ENCODE measurements at regions not wholly inside any gene's neighbourhood (a gene's known extent, or its start where the extent isn't known, plus 50 kb on each side); places are given as distances from the start of the nearest gene placed in this dataset.
"Not testable (repeated sequence)": the region's sequence is repeated elsewhere in the genome, so short reads cannot be mapped to it uniquely, and the experiment has no call there.

GRCh38 chr21:10367586-10367985 is 153.8 kb upstream of the TPTE start:
- H3K4me1 ChIP-seq (ENCODE audit: control insufficient read depth, insufficient read depth, low read length); H3K4me3 ChIP-seq (ENCODE audit: low read depth, low read length); H3K36me3 ChIP-seq (ENCODE audit: control insufficient read depth in 2 of 2, insufficient read depth in 1 of 2, low read length in 2 of 2); POLR2A ChIA-PET; H3K27ac ChIP-seq (ENCODE audit: extremely low read depth, low read depth, low read length); H3K9me3 ChIP-seq (ENCODE audit: control insufficient read depth, insufficient read depth, low read depth, low read length); CTCF ChIA-PET: not testable (repeated sequence)

DNA sequence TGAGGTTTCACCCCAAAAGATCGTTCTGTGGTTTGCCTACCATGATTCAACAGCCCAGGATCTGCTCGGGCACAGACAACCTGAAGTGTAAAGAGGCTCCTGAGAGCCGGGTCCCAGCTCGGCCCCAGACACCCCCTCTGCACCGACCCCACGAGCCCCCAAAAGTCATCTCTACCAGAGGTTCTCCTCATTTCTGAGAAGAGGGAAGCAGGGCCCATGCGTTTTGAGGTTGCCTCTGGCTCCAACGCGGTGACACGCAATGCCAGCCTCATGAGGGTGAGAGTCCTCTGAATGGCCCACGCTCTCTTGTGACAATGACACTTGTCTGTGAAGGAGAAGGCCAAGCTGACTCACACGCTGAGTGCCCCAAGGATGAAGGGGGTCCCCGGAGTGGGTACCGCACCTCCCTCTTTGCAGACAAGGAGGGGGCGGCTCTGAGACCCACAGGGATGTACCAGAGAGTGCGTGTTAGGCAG is 153.0 kb upstream of the TPTE start:
- POLR2A ChIA-PET; H3K36me3 ChIP-seq (ENCODE audit: control insufficient read depth in 2 of 2, insufficient read depth in 1 of 2, low read length in 2 of 2): not testable (repeated sequence)

GRCh38 chr21:10369289-10369688 is 152.1 kb upstream of the TPTE start:
- H3K36me3 ChIP-seq (ENCODE audit: control insufficient read depth in 2 of 2, insufficient read depth in 1 of 2, low read length in 2 of 2); POLR2A ChIA-PET; CTCF ChIA-PET; H3K27ac ChIP-seq (ENCODE audit: extremely low read depth, low read depth, low read length); H3K9me3 ChIP-seq (ENCODE audit: control insufficient read depth, insufficient read depth, low read depth, low read length); H3K4me3 ChIP-seq (ENCODE audit: low read depth, low read length); H3K4me1 ChIP-seq (ENCODE audit: control insufficient read depth, insufficient read depth, low read length): not testable (repeated sequence)

More for the DNA sequence above, 153.0 kb upstream of the TPTE start:
- H3K4me3 ChIP-seq (ENCODE audit: low read depth, low read length); H3K27ac ChIP-seq (ENCODE audit: extremely low read depth, low read depth, low read length); CTCF ChIA-PET; H3K9me3 ChIP-seq (ENCODE audit: control insufficient read depth, insufficient read depth, low read depth, low read length); H3K4me1 ChIP-seq (ENCODE audit: control insufficient read depth, insufficient read depth, low read length): not testable (repeated sequence)

DNA sequence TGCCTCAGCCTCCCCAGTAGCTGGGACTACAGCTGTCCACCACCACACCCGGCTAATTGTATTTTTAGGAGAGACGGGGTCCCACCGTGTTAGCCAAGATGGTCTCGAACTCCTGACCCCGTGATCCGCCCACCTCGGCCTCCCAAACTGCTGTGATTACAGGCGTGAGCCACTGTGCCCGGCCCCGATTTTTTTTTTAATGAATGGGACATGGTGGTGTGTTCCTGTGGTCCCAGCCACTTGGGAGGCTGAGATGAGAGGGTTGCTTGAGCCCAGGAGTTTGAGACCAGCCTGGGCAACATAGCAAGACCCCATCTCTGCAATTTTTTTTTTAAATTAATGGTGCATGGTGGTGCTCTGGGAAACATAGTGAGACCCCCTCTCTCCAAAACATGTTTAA is 143.6 kb upstream of the TPTE start:
- CTCF ChIA-PET; H3K9me3 ChIP-seq (ENCODE audit: control insufficient read depth, insufficient read depth, low read depth, low read length); POLR2A ChIA-PET; H3K4me3 ChIP-seq (ENCODE audit: low read depth, low read length); H3K4me1 ChIP-seq (ENCODE audit: control insufficient read depth, insufficient read depth, low read length); H3K36me3 ChIP-seq (ENCODE audit: control insufficient read depth in 2 of 2, insufficient read depth in 1 of 2, low read length in 2 of 2); H3K27ac ChIP-seq (ENCODE audit: extremely low read depth, low read depth, low read length): not testable (repeated sequence)

- H3K27ac ChIP-seq (ENCODE audit: extremely low read depth, low read depth, low read length); CTCF ChIA-PET; H3K9me3 ChIP-seq (ENCODE audit: control insufficient read depth, insufficient read depth, low read depth, low read length); H3K36me3 ChIP-seq (ENCODE audit: control insufficient read depth in 2 of 2, insufficient read depth in 1 of 2, low read length in 2 of 2); H3K4me3 ChIP-seq (ENCODE audit: low read depth, low read length); H3K4me1 ChIP-seq (ENCODE audit: control insufficient read depth, insufficient read depth, low read length); POLR2A ChIA-PET: not testable (repeated sequence)
These were observed 141.6 kb upstream of the TPTE start for GRCh38 chr21:10379816-10380215.

DNA sequence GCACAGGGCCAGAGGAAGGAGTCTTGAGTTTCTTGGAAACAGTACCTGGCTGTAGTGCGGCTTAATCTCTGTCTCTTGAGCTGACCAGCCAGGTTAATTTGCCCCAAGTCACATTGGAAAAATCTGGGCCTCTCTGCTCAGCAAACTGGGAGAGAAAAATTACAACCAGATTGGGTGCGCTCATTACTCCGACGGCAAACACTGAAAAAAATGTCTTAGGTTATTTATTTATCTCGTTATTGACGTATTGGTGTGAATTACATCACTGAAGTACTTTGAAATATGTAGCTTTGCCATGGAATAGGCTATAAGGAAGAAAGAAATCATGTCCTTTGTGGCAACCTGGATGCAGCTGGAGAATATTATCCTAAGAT is 139.7 kb upstream of the TPTE start:
- H3K4me1 ChIP-seq (ENCODE audit: control insufficient read depth, insufficient read depth, low read length); H3K4me3 ChIP-seq (ENCODE audit: low read depth, low read length); H3K27ac ChIP-seq (ENCODE audit: extremely low read depth, low read depth, low read length); H3K9me3 ChIP-seq (ENCODE audit: control insufficient read depth, insufficient read depth, low read depth, low read length); H3K36me3 ChIP-seq (ENCODE audit: control insufficient read depth in 2 of 2, insufficient read depth in 1 of 2, low read length in 2 of 2); CTCF ChIA-PET; POLR2A ChIA-PET: not testable (repeated sequence)

DNA sequence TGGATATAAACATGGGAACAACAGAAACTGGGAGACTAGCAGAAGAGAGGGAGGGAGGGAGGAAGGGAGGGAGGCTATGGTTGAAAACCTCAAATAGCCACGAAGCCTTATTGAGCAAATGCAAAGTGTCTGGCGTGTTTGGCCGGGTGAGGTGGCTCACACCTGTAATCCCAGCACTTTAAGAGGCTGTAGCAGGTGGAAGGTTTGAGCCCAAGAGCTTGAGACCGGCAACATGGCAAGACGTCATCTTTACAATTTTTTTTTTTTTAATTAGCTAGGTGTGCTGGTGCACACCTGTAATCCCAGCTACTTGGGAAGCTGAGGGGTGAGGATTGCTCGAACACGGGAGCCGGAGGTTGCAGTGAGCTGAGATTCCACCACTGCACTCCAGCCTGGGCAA is 139.2 kb upstream of the TPTE start:
- POLR2A ChIA-PET; H3K36me3 ChIP-seq (ENCODE audit: control insufficient read depth in 2 of 2, insufficient read depth in 1 of 2, low read length in 2 of 2); H3K9me3 ChIP-seq (ENCODE audit: control insufficient read depth, insufficient read depth, low read depth, low read length); H3K4me1 ChIP-seq (ENCODE audit: control insufficient read depth, insufficient read depth, low read length); CTCF ChIA-PET; H3K27ac ChIP-seq (ENCODE audit: extremely low read depth, low read depth, low read length); H3K4me3 ChIP-seq (ENCODE audit: low read depth, low read length): not testable (repeated sequence)

- H3K36me3 ChIP-seq (ENCODE audit: control insufficient read depth in 2 of 2, insufficient read depth in 1 of 2, low read length in 2 of 2); H3K4me3 ChIP-seq (ENCODE audit: low read depth, low read length); H3K9me3 ChIP-seq (ENCODE audit: control insufficient read depth, insufficient read depth, low read depth, low read length); H3K27ac ChIP-seq (ENCODE audit: extremely low read depth, low read depth, low read length); CTCF ChIA-PET; POLR2A ChIA-PET; H3K4me1 ChIP-seq (ENCODE audit: control insufficient read depth, insufficient read depth, low read length): not testable (repeated sequence)
These were observed 138.8 kb upstream of the TPTE start for GRCh38 chr21:10382580-10382979.

GRCh38 chr21:10383571-10383970 is 137.8 kb upstream of the TPTE start:
- H3K27ac ChIP-seq (ENCODE audit: extremely low read depth, low read depth, low read length); CTCF ChIA-PET; H3K36me3 ChIP-seq (ENCODE audit: control insufficient read depth in 2 of 2, insufficient read depth in 1 of 2, low read length in 2 of 2); POLR2A ChIA-PET; H3K9me3 ChIP-seq (ENCODE audit: control insufficient read depth, insufficient read depth, low read depth, low read length); H3K4me1 ChIP-seq (ENCODE audit: control insufficient read depth, insufficient read depth, low read length); H3K4me3 ChIP-seq (ENCODE audit: low read depth, low read length): not testable (repeated sequence)

- POLR2A ChIA-PET; H3K4me3 ChIP-seq (ENCODE audit: low read depth, low read length); CTCF ChIA-PET; H3K36me3 ChIP-seq (ENCODE audit: control insufficient read depth in 2 of 2, insufficient read depth in 1 of 2, low read length in 2 of 2); H3K4me1 ChIP-seq (ENCODE audit: control insufficient read depth, insufficient read depth, low read length); H3K27ac ChIP-seq (ENCODE audit: extremely low read depth, low read depth, low read length); H3K9me3 ChIP-seq (ENCODE audit: control insufficient read depth, insufficient read depth, low read depth, low read length): not testable (repeated sequence)
These were observed 137.0 kb upstream of the TPTE start for GRCh38 chr21:10384304-10384861.

GRCh38 chr21:10385202-10385601 is 136.2 kb upstream of the TPTE start:
- H3K9me3 ChIP-seq (ENCODE audit: control insufficient read depth, insufficient read depth, low read depth, low read length); H3K27ac ChIP-seq (ENCODE audit: extremely low read depth, low read depth, low read length); H3K4me1 ChIP-seq (ENCODE audit: control insufficient read depth, insufficient read depth, low read length); H3K36me3 ChIP-seq (ENCODE audit: control insufficient read depth in 2 of 2, insufficient read depth in 1 of 2, low read length in 2 of 2); CTCF ChIA-PET; POLR2A ChIA-PET; H3K4me3 ChIP-seq (ENCODE audit: low read depth, low read length): not testable (repeated sequence)

DNA sequence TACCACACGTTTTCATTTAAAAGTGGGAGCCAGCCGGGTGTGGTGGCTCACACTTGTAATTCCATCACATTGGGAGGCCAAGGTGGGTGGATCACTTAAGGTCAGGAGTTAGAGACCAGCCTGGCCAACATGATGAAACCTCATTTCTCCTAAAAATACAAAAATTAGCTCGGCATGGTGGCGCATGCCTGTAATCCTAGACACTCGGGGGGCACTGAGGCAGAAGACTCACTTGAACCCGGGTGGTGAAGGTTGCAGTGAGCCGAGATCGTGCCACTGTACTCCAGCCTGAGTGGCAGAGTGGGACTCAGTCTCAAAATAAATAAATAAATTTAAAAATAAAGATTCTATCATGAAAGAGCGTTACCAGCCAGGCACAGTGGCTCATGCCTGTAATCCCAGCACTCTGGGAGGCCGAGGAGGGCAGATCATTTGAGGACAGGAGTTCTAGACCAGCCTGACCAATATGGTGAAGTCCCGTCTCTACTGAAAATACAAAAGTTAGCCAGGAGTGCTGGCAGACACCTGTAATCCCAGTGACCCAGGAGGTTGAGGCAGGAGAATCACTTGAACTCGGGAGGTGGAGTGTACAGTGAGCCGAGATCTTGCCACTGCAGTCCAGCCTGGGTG is 135.4 kb upstream of the TPTE start:
- H3K4me3 ChIP-seq (ENCODE audit: low read depth, low read length); H3K36me3 ChIP-seq (ENCODE audit: control insufficient read depth in 2 of 2, insufficient read depth in 1 of 2, low read length in 2 of 2); H3K9me3 ChIP-seq (ENCODE audit: control insufficient read depth, insufficient read depth, low read depth, low read length); H3K4me1 ChIP-seq (ENCODE audit: control insufficient read depth, insufficient read depth, low read length); CTCF ChIA-PET; H3K27ac ChIP-seq (ENCODE audit: extremely low read depth, low read depth, low read length); POLR2A ChIA-PET: not testable (repeated sequence)
